ENCODE measurements at regions not wholly inside any gene's neighbourhood (a gene's known extent, or its start where the extent isn't known, plus 50 kb on each side); places are given as distances from the start of the nearest gene placed in this dataset.
"Not testable (repeated sequence)": the region's sequence is repeated elsewhere in the genome, so short reads cannot be mapped to it uniquely, and the experiment has no call there.

- no peak for DNase-seq (ENCODE audit: low spot score in 2 of 2)
- Histone ChIP-seq H3K4me1 (no peaks in the 10 kb centered on the region), H3K9me3 (peaks cover 0 to 24% of the 10 kb centered on the region in 2 donors), H3K27me3 (no peaks in the 10 kb centered on the region), H3K4me3 (no peak overlapping the region), H3K27ac (no peak overlapping the region), H3K36me3 (no peaks in the 10 kb centered on the region)
- intact Hi-C loops (cut with DNase I), result no loop called here
- TF ChIP-seq CTCF (IDR thresholded peaks at IDR 0.05), result no peak
These were observed 571.5 kb upstream of the PPP2R3A start for GRCh38 chr3:135393898-135394525.

- no peak for TF ChIP-seq CTCF (IDR thresholded peaks at IDR 0.05)
- H3K27ac ChIP-seq, result no peak overlapping the region
- H3K9me3 ChIP-seq, result no peaks in the 10 kb centered on the region
- H3K36me3 ChIP-seq, result no peaks in the 10 kb centered on the region
- H3K4me3 ChIP-seq, result no peak overlapping the region
- DNase-seq (ENCODE audit: low spot score in 2 of 2), result no peak
- H3K4me1 ChIP-seq, result no peaks in the 10 kb centered on the region
- intact Hi-C loops (cut with DNase I), result no loop called here
- H3K27me3 ChIP-seq, result no peaks in the 10 kb centered on the region
These were observed 553.1 kb upstream of the PPP2R3A start for GRCh38 chr3:135412475-135412874.

GRCh38 chr3:135416182-135416581, 549.3 kb upstream of the PPP2R3A start:
- no peaks in the 10 kb centered on the region for H3K27me3 ChIP-seq
- no peaks in the 10 kb centered on the region for H3K36me3 ChIP-seq
- no peak overlapping the region for H3K4me3 ChIP-seq
- no peak for TF ChIP-seq CTCF (IDR thresholded peaks at IDR 0.05)
- intact Hi-C loops (cut with DNase I), result no loop called here
- H3K27ac ChIP-seq, result no peak overlapping the region
- no peak for DNase-seq (ENCODE audit: low spot score in 2 of 2)
- no peaks in the 10 kb centered on the region for H3K4me1 ChIP-seq
- no peaks in the 10 kb centered on the region for H3K9me3 ChIP-seq

GRCh38 chr3:135419155-135419554, 546.4 kb upstream of the PPP2R3A start:
- no peak for DNase-seq (ENCODE audit: low spot score in 2 of 2)
- Histone ChIP-seq H3K9me3 (no peaks in the 10 kb centered on the region), H3K27me3 (no peaks in the 10 kb centered on the region), H3K36me3 (no peaks in the 10 kb centered on the region), H3K4me1 (no peaks in the 10 kb centered on the region), H3K27ac (no peak overlapping the region), H3K4me3 (no peak overlapping the region)
- TF ChIP-seq CTCF (IDR thresholded peaks at IDR 0.05), result no peak
- intact Hi-C loops (cut with DNase I), result no loop called here

GRCh38 chr3:135426508-135426907, 539.0 kb upstream of the PPP2R3A start:
- H3K4me1 ChIP-seq, result no peaks in the 10 kb centered on the region
- no peaks in the 10 kb centered on the region for H3K36me3 ChIP-seq
- no peak overlapping the region for H3K4me3 ChIP-seq
- no peaks in the 10 kb centered on the region for H3K9me3 ChIP-seq
- no peak for DNase-seq (ENCODE audit: low spot score in 2 of 2)
- no peak overlapping the region for H3K27ac ChIP-seq
- intact Hi-C loops (cut with DNase I), result no loop called here
- no peaks in the 10 kb centered on the region for H3K27me3 ChIP-seq
- TF ChIP-seq CTCF (IDR thresholded peaks at IDR 0.05), result no peak

- intact Hi-C loops (cut with DNase I), result no loop called here
These were observed 533.1 kb upstream of the PPP2R3A start for GRCh38 chr3:135432402-135432801.

GRCh38 chr3:135438889-135439597, 526.5 kb upstream of the PPP2R3A start:
- DNase-seq (ENCODE audit: low spot score in 2 of 2); H3K9me3 ChIP-seq; H3K4me3 ChIP-seq; H3K27ac ChIP-seq; H3K27me3 ChIP-seq; intact Hi-C loops (cut with DNase I); H3K36me3 ChIP-seq; H3K4me1 ChIP-seq: not testable (repeated sequence)

More at GRCh38 chr3:135432402-135432801, 533.1 kb upstream of the PPP2R3A start:
- H3K4me3 ChIP-seq, result no peak overlapping the region
- TF ChIP-seq CTCF (IDR thresholded peaks at IDR 0.05), result no peak
- H3K36me3 ChIP-seq, result no peaks in the 10 kb centered on the region
- H3K9me3 ChIP-seq, result no peaks in the 10 kb centered on the region
- H3K4me1 ChIP-seq, result no peaks in the 10 kb centered on the region
- DNase-seq (ENCODE audit: low spot score in 2 of 2), result no peak
- H3K27me3 ChIP-seq, result no peaks in the 10 kb centered on the region
- no peak overlapping the region for H3K27ac ChIP-seq

GRCh38 chr3:135439632-135440031, 525.9 kb upstream of the PPP2R3A start:
- intact Hi-C loops (cut with DNase I); H3K4me3 ChIP-seq; H3K36me3 ChIP-seq; H3K9me3 ChIP-seq; H3K27me3 ChIP-seq; H3K27ac ChIP-seq; DNase-seq (ENCODE audit: low spot score in 2 of 2); H3K4me1 ChIP-seq: not testable (repeated sequence)

Measured in ascending aorta (tissue), 2 donors.